LNCAP (cell line): ENCODE measurements at regions not wholly inside any gene's neighbourhood (a gene's known extent, or its start where the extent isn't known, plus 50 kb on each side); places are given as distances from the start of the nearest gene placed in this dataset.

Source experiments
- TF ChIP-seq, protein P1 (sequence below): fragments of 450-650 bp; IDR thresholded peaks from 2 replicates; pipeline ENCODE4 v1.5.1; 2017; ENCODE audit warnings: mild to moderate bottlenecking

GRCh38 chr5:89595056-89595455, 712.1 kb upstream of the MEF2C start:
- TF ChIP-seq, protein P1, sequence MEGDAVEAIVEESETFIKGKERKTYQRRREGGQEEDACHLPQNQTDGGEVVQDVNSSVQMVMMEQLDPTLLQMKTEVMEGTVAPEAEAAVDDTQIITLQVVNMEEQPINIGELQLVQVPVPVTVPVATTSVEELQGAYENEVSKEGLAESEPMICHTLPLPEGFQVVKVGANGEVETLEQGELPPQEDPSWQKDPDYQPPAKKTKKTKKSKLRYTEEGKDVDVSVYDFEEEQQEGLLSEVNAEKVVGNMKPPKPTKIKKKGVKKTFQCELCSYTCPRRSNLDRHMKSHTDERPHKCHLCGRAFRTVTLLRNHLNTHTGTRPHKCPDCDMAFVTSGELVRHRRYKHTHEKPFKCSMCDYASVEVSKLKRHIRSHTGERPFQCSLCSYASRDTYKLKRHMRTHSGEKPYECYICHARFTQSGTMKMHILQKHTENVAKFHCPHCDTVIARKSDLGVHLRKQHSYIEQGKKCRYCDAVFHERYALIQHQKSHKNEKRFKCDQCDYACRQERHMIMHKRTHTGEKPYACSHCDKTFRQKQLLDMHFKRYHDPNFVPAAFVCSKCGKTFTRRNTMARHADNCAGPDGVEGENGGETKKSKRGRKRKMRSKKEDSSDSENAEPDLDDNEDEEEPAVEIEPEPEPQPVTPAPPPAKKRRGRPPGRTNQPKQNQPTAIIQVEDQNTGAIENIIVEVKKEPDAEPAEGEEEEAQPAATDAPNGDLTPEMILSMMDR = no peak

DNA sequence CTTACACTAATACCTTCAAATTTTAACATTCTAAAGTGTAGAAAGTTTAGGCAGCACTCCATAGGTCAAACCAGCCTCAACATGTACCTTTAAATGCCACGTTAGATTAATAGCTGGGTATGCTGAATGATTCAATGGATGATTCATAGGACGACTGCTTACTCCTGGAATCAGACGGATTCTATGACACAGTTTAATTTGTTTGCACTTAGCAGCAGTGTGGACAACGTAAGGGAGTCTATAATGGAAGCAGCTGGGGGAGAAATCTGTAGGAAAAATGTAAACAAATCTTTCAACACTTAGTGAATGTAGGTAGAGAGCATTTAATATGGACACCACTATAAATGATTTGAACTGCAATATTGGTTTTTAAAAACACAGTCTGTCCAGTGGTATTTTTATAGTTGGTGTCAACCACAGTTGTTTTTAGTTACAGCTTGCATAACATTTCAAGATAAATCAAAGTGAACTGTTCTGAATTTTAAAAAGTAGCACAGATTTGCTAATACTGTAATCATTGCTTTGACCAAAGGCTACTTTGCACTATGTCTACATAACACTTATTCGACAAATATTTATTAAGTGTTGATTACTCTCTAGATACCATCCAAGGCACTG, 701.5 kb upstream of the MEF2C start:
- TF ChIP-seq, protein P1 = no peak

DNA sequence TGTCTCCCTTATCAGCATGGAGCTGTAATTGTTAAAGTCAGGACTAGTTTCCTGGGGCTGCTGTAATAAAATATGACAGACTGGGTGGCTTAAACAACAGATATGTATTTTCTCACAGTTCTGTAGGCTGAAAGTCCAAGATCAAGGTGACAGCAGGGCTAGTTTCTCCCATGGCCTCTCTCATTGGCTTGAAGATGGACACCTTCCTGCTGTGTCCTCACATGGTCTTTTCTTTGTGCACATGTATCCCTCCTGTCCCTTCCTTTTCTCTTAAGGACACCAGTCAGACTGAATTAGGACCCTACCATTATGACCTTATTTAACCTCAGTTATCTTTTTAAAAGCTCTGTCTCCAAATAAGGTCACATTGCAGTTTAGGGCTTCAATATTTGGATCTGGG, 700.5 kb upstream of the MEF2C start:
- TF ChIP-seq, protein P1 = no peak

GRCh38 chr5:89582768-89583339, 699.9 kb upstream of the MEF2C start:
- TF ChIP-seq, protein P1 = no peak

DNA sequence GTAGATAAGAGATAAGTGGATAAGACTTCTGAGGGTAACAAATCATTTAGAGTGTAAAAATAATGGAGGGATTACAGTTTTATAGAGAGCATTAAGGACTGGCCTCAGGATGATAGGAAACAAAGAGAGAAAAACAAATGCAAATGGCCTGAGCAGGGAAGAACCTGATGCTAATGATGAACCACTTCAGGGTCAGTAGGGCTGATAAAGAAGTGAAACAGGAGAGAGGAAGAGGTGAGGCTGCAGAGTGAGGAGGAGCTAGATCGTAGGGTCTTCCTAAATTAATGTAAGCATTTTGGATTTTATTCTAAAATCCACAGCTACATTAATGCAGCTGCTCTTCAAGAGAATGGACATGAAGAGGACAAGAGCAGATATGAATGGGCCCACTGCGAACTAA, 698.0 kb upstream of the MEF2C start:
- TF ChIP-seq, protein P1 = no peak

- TF ChIP-seq, protein P1 = no peak
Observed at GRCh38 chr5:89575319-89575718, 692.3 kb upstream of the MEF2C start.

- TF ChIP-seq, protein P1 = no peak
Observed at GRCh38 chr5:89573345-89573744, 690.4 kb upstream of the MEF2C start.

- TF ChIP-seq, protein P1 = no peak
Observed at GRCh38 chr5:89572696-89573095, 689.7 kb upstream of the MEF2C start.
